ENCODE measurements at regions not wholly inside any gene's neighbourhood (a gene's known extent, or its start where the extent isn't known, plus 50 kb on each side); places are given as distances from the start of the nearest gene placed in this dataset.

DNA sequence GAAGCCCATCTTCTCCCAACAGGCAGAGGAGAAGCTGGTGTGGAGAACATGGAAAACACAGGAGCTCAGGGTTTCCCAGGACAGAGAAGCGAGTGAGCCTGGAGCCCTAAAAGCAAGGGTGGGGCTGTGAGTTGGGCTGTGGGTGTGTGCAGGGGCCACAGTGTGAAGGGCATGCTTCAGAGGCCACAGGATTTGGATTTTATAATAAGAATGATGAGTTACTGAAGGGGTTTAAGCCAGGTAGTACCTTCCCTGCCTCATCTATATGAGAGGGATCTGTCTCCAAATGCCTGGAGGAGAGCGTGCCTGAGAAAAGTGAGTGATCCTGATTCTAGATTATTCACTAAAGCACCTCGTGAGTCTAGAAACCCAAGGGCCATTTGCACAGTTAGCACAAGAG lies 106.8 kb downstream of the VPREB1 start:
- no peak for TF ChIP-seq EZH2 (IDR thresholded peaks at IDR 0.05; ENCODE audit: low read length, missing control alignments)
- TF ChIP-seq, protein P1, sequence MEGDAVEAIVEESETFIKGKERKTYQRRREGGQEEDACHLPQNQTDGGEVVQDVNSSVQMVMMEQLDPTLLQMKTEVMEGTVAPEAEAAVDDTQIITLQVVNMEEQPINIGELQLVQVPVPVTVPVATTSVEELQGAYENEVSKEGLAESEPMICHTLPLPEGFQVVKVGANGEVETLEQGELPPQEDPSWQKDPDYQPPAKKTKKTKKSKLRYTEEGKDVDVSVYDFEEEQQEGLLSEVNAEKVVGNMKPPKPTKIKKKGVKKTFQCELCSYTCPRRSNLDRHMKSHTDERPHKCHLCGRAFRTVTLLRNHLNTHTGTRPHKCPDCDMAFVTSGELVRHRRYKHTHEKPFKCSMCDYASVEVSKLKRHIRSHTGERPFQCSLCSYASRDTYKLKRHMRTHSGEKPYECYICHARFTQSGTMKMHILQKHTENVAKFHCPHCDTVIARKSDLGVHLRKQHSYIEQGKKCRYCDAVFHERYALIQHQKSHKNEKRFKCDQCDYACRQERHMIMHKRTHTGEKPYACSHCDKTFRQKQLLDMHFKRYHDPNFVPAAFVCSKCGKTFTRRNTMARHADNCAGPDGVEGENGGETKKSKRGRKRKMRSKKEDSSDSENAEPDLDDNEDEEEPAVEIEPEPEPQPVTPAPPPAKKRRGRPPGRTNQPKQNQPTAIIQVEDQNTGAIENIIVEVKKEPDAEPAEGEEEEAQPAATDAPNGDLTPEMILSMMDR (conservative IDR thresholded peaks at IDR 0.05 in 1 of 2, IDR thresholded peaks at IDR 0.05 in 1 of 2; ENCODE audit: low read depth in 1 of 2, low read length in 2 of 2), result no peak

Data from fibroblast of lung (primary cell).